PC-9 (cell line): ENCODE measurements at regions not wholly inside any gene's neighbourhood (a gene's known extent, or its start where the extent isn't known, plus 50 kb on each side); places are given as distances from the start of the nearest gene placed in this dataset.

Experiments used
- BruUV-seq: library from RNA; stranded (reverse); fragments of 400-500 nt; replicated peaks from 2 replicates; lab custom pipeline; 2021; lab: Mats Ljungman, UMichigan
- CTCF ChIA-PET: fragments of 300-600 bp; sonication (Branson Sonifier 250); formaldehyde crosslinking; loops from one replicate; lab custom pipeline; 2022; ENCODE audit warnings: antibody characterized with exemption; lab: Charles Lee
- POLR2A ChIA-PET: fragments of 300-600 bp; sonication (Branson Sonifier 250); formaldehyde crosslinking; loops from one replicate; lab custom pipeline; 2022; ENCODE audit warnings: antibody characterized with exemption; ENCODE audit not compliant: unreplicated experiment; lab: Charles Lee
- DNase-seq, 2 experiments: peaks; one replicate each; pipeline versions ENCODE4 v3.0.0 to v3.0.0-alpha.2; 2015 to 2022; ENCODE audit warnings: mixed read lengths in 1 of 2
- H2AFZ ChIP-seq: fragments of 200-600 bp; sonication (generic); 2 replicates; pipeline ENCODE4 v1.8.1; 2017; ENCODE audit warnings: antibody characterized with exemption
- H3F3A ChIP-seq: fragments of 200-600 bp; sonication (generic); 2 replicates; pipeline ENCODE4 v1.8.1; 2017; ENCODE audit warnings: antibody characterized with exemption, mild to moderate bottlenecking, low read depth; ENCODE audit not compliant: insufficient read depth
- H3K27ac ChIP-seq: fragments of 200-600 bp; sonication (generic); 2 replicates; pipeline ENCODE4 v1.6.1; 2016; ENCODE audit warnings: mixed run types
- H3K27me3 ChIP-seq: fragments of 200-600 bp; sonication (generic); 2 replicates; pipeline ENCODE4 v1.6.1; 2016; ENCODE audit warnings: low read depth, mixed run types; ENCODE audit not compliant: insufficient read depth
- H3K36me3 ChIP-seq: fragments of 200-600 bp; sonication (generic); 2 replicates; pipeline ENCODE4 v1.6.1; 2016; ENCODE audit warnings: low read depth, mixed run types
- H3K4me1 ChIP-seq: fragments of 200-600 bp; sonication (generic); replicated peaks from 2 replicates; pipeline ENCODE4 v1.6.1; 2016; ENCODE audit warnings: mixed run types; ENCODE audit not compliant: insufficient read depth
- H3K4me2 ChIP-seq: fragments of 200-600 bp; sonication (generic); 2 replicates; pipeline ENCODE4 v1.6.1; 2017; ENCODE audit warnings: mixed run types
- H3K4me3 ChIP-seq: fragments of 200-600 bp; sonication (generic); 2 replicates; pipeline ENCODE4 v1.6.1; 2016; ENCODE audit warnings: mixed run types
- H3K79me2 ChIP-seq: fragments of 200-600 bp; sonication (generic); 2 replicates; pipeline ENCODE4 v1.6.1; 2017; ENCODE audit warnings: low read depth, mixed run types
- H3K9me2 ChIP-seq: fragments of 200-600 bp; sonication (generic); 2 replicates; pipeline ENCODE4 v1.8.1; 2017; ENCODE audit warnings: mild to moderate bottlenecking; ENCODE audit not compliant: insufficient read depth
- H3K9me3 ChIP-seq: fragments of 200-600 bp; sonication (generic); 2 replicates; pipeline ENCODE4 v1.8.1; 2016; ENCODE audit warnings: low read depth; ENCODE audit not compliant: insufficient read depth
- H4K20me1 ChIP-seq: fragments of 200-600 bp; sonication (generic); 2 replicates; pipeline ENCODE4 v1.8.1; 2017; ENCODE audit not compliant: insufficient read depth
- CTCF ChIP-seq: fragments of 200-600 bp; sonication (generic); conservative IDR thresholded peaks from 2 replicates; pipeline ENCODE4 v1.6.1; 2017; ENCODE audit warnings: mixed run types, antibody characterized with exemption, mild to moderate bottlenecking, moderate library complexity
- EZH2 ChIP-seq: fragments of 200-600 bp; sonication (generic); IDR thresholded peaks from 2 replicates; pipeline ENCODE4 v1.8.0; 2017; ENCODE audit warnings: antibody characterized with exemption, low read depth
- intact Hi-C: fragments of 100-400 bp; cut with micrococcal nuclease; formaldehyde crosslinking; loops from one replicate; pipeline ENCODE4 v1.10.0; 2022; ENCODE audit not compliant: unreplicated experiment

GRCh38 chr20:1828786-1829131, 66.4 kb upstream of the SIRPA start:
- Histone ChIP-seq H2AFZ (peak overlapping the region; percentile 63), H3K27ac (peak overlapping the region; percentile 75), H3K9me2 (no peaks in the 10 kb centered on the region), H3K36me3 (no peaks in the 10 kb centered on the region), H3K79me2 (no peaks in the 10 kb centered on the region), H4K20me1 (no peaks in the 10 kb centered on the region), H3K27me3 (no peaks in the 10 kb centered on the region), H3K4me3 (no peak overlapping the region), H3K4me2 (peak overlapping the region; percentile 50), H3K4me1 (peaks cover 36% of the 10 kb centered on the region), H3F3A (peaks cover 16% of the 10 kb centered on the region; the same call in 1 of the 2 replicates), H3K9me3 (no peaks in the 10 kb centered on the region)
- intact Hi-C loops, result no loop called here
- no peak for DNase-seq
- CTCF ChIA-PET, result no interaction called here
- POLR2A ChIA-PET, result interaction anchor here (0.9 kb wide), 1 partner anchor 995 kb away, joined by 6 read pairs; the partner anchor contains the start of gene FAM110A
- TSS peak; percentile 85 for BruUV-seq
- TF ChIP-seq CTCF (no peak), EZH2 (no peak)

GRCh38 chr20:1827974-1828785, 67.0 kb upstream of the SIRPA start:
- peaks cover 5% of the 10 kb centered on the region for H3K9me3 ChIP-seq
- DNase-seq, result peak; percentile 55 to 80
- no peaks in the 10 kb centered on the region for H3K9me2 ChIP-seq
- TF ChIP-seq EZH2 (no peak), CTCF (no peak)
- BruUV-seq, result no TSS peak
- ChIA-PET POLR2A (interaction anchor here (0.9 kb wide), 1 partner anchor 995 kb away, joined by 6 read pairs; the partner anchor contains the start of gene FAM110A), CTCF (no interaction called here)
- H3K27me3 ChIP-seq, result no peaks in the 10 kb centered on the region
- H3K79me2 ChIP-seq, result no peaks in the 10 kb centered on the region
- H4K20me1 ChIP-seq, result no peaks in the 10 kb centered on the region
- intact Hi-C loops, result no loop called here
- 0 out of 2 replicates have a peak overlapping the region, but pooled peaks have one; percentile 63 for H2AFZ ChIP-seq
- H3K36me3 ChIP-seq, result no peaks in the 10 kb centered on the region
- no peak overlapping the region for H3K4me3 ChIP-seq
- H3K4me1 ChIP-seq, result peaks cover 36% of the 10 kb centered on the region
- H3K27ac ChIP-seq, result peak overlapping the region; percentile 75
- peaks cover 16% of the 10 kb centered on the region; the same call in 1 of the 2 replicates for H3F3A ChIP-seq
- peak overlapping the region; percentile 50 for H3K4me2 ChIP-seq

DNA sequence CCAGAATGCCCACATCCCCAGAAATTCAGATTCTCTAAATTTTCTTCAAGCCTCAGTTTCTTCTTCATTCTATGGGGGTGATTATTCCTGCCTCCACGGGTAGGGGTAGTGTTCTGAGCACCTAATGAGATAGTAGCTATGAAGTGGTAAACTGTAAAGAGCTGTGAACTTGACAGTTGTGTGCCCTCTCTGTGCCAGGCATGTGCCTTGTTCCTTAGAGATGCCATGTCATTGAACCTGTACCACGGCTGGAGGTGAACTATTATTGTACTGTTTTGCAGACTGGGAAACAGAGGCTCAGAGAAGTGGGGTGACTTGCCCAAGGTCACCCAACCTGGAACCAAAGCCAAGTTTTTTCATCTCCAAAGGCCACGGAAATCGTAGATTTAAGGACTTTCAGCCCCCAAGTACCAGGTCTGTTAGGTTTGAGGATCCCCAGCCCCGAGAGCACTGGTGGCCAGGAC, 67.7 kb upstream of the SIRPA start:
- POLR2A ChIA-PET, result no interaction called here
- Histone ChIP-seq H3K4me3 (no peak overlapping the region), H2AFZ (no peak overlapping the region), H3K36me3 (no peaks in the 10 kb centered on the region), H4K20me1 (no peaks in the 10 kb centered on the region), H3K9me2 (no peaks in the 10 kb centered on the region), H3K4me1 (peaks cover 36% of the 10 kb centered on the region), H3K4me2 (no peak overlapping the region), H3K9me3 (peaks cover 10% of the 10 kb centered on the region), H3K27ac (peak overlapping the region; percentile 75; the same call in 1 of the 2 replicates), H3K27me3 (no peaks in the 10 kb centered on the region), H3F3A (peaks cover 16% of the 10 kb centered on the region; the same call in 1 of the 2 replicates), H3K79me2 (no peaks in the 10 kb centered on the region)
- BruUV-seq, result no TSS peak
- CTCF ChIA-PET, result no interaction called here
- DNase-seq, result no peak
- TF ChIP-seq CTCF, result no peak
- TF ChIP-seq EZH2, result no peak
- intact Hi-C loops, result no loop called here
